Activated CD4-positive, alpha-beta T cell treated with anti-CD3 and anti-CD28 coated beads, Interleukin-2, amount 10 ng/mL, durations not matched to agents 24 days and 14 days (primary cell): ENCODE measurements at regions not wholly inside any gene's neighbourhood (a gene's known extent, or its start where the extent isn't known, plus 50 kb on each side); places are given as distances from the start of the nearest gene placed in this dataset.
A peak's percentile ranks its signal among the peaks of the same experiment; 100 is the strongest.

Experiments
- DNase-seq: peaks from one replicate; pipeline ENCODE4 v3.0.0; 2022
- H3K27ac Mint-ChIP-seq: one replicate; pipeline ENCODE4 v1.8.0; 2022; ENCODE audit warnings: mild to moderate bottlenecking, mixed read lengths
- H3K27me3 Mint-ChIP-seq: one replicate; pipeline ENCODE4 v1.8.0; 2022; ENCODE audit warnings: mixed read lengths
- H3K36me3 Mint-ChIP-seq: one replicate; pipeline ENCODE4 v1.8.0; 2022; ENCODE audit warnings: low read depth, mild to moderate bottlenecking, mixed read lengths
- H3K4me1 Mint-ChIP-seq: one replicate; pipeline ENCODE4 v1.8.0; 2021; ENCODE audit warnings: mixed read lengths
- H3K4me3 Mint-ChIP-seq: one replicate; pipeline ENCODE4 v1.8.0; 2022; ENCODE audit warnings: mild to moderate bottlenecking, moderate library complexity, mixed read lengths
- H3K9me3 Mint-ChIP-seq: one replicate; pipeline ENCODE4 v1.8.0; 2021; ENCODE audit warnings: mixed read lengths
- intact Hi-C: fragments of 100-400 bp; cut with micrococcal nuclease; formaldehyde crosslinking; loops from one replicate; pipeline ENCODE4 v1.15.1; 2023

GRCh38 chr18:53937037-53937436, 287.4 kb downstream of the MBD2 start:
- H3K4me3 Mint-ChIP-seq, result peak overlapping the region; percentile 5
- no peak overlapping the region for H3K27ac Mint-ChIP-seq
- DNase-seq, result peak; percentile 59
- no peaks in the 10 kb centered on the region for H3K27me3 Mint-ChIP-seq
- H3K9me3 Mint-ChIP-seq, result peaks cover 8% of the 10 kb centered on the region
- H3K36me3 Mint-ChIP-seq, result no peaks in the 10 kb centered on the region
- H3K4me1 Mint-ChIP-seq, result peaks cover 11% of the 10 kb centered on the region
- intact Hi-C loops, result loop anchor here (5.0 to 10.0 kb wide), 3 partner anchors 208 to 418 kb away; partner anchors contain the start of genes C18orf54 and STARD6

- no peaks in the 10 kb centered on the region for H3K27me3 Mint-ChIP-seq
- H3K27ac Mint-ChIP-seq, result no peak overlapping the region
- no peak for DNase-seq
- H3K36me3 Mint-ChIP-seq, result no peaks in the 10 kb centered on the region
- peaks cover 11% of the 10 kb centered on the region for H3K4me1 Mint-ChIP-seq
- peaks cover 8% of the 10 kb centered on the region for H3K9me3 Mint-ChIP-seq
- intact Hi-C loops, result loop anchor here (5.0 to 10.0 kb wide), 3 partner anchors 209 to 419 kb away; partner anchors contain the start of genes C18orf54 and STARD6
- H3K4me3 Mint-ChIP-seq, result no peak overlapping the region
These were observed 288.7 kb downstream of the MBD2 start for GRCh38 chr18:53935803-53936202.

- Mint-ChIP-seq H3K27ac (no peak overlapping the region), H3K4me3 (no peak overlapping the region), H3K4me1 (peaks cover 11% of the 10 kb centered on the region), H3K36me3 (no peaks in the 10 kb centered on the region), H3K9me3 (peaks cover 6% of the 10 kb centered on the region), H3K27me3 (no peaks in the 10 kb centered on the region)
- intact Hi-C loops, result loop anchor here (5.0 to 10.0 kb wide), 3 partner anchors 209 to 419 kb away; partner anchors contain the start of genes C18orf54 and STARD6
- DNase-seq, result no peak
These were observed 289.1 kb downstream of the MBD2 start for GRCh38 chr18:53935399-53935798.

GRCh38 chr18:53920312-53921075, 304.0 kb downstream of the MBD2 start:
- H3K9me3 Mint-ChIP-seq, result peaks cover 7% of the 10 kb centered on the region
- no peak overlapping the region for H3K27ac Mint-ChIP-seq
- no peaks in the 10 kb centered on the region for H3K36me3 Mint-ChIP-seq
- intact Hi-C loops, result no loop called here
- no peaks in the 10 kb centered on the region for H3K4me1 Mint-ChIP-seq
- peaks cover 2% of the 10 kb centered on the region for H3K27me3 Mint-ChIP-seq
- H3K4me3 Mint-ChIP-seq, result no peak overlapping the region
- DNase-seq, result no peak

GRCh38 chr18:53918091-53918490, 306.4 kb downstream of the MBD2 start:
- DNase-seq, result no peak
- intact Hi-C loops, result no loop called here
- peaks cover 1% of the 10 kb centered on the region for H3K27me3 Mint-ChIP-seq
- no peak overlapping the region for H3K27ac Mint-ChIP-seq
- peaks cover 7% of the 10 kb centered on the region for H3K9me3 Mint-ChIP-seq
- no peaks in the 10 kb centered on the region for H3K4me1 Mint-ChIP-seq
- no peaks in the 10 kb centered on the region for H3K36me3 Mint-ChIP-seq
- H3K4me3 Mint-ChIP-seq, result no peak overlapping the region

GRCh38 chr18:53911200-53911599, 313.3 kb downstream of the MBD2 start:
- no peak overlapping the region for H3K4me3 Mint-ChIP-seq
- no peak overlapping the region for H3K27ac Mint-ChIP-seq
- H3K4me1 Mint-ChIP-seq, result no peaks in the 10 kb centered on the region
- intact Hi-C loops, result no loop called here
- H3K27me3 Mint-ChIP-seq, result peaks cover 3% of the 10 kb centered on the region
- H3K9me3 Mint-ChIP-seq, result no peaks in the 10 kb centered on the region
- DNase-seq, result no peak
- H3K36me3 Mint-ChIP-seq, result no peaks in the 10 kb centered on the region

- Mint-ChIP-seq H3K4me1 (no peaks in the 10 kb centered on the region), H3K9me3 (no peaks in the 10 kb centered on the region), H3K27me3 (peaks cover 4% of the 10 kb centered on the region), H3K4me3 (no peak overlapping the region), H3K27ac (no peak overlapping the region), H3K36me3 (no peaks in the 10 kb centered on the region)
- peak; percentile 73 for DNase-seq
- intact Hi-C loops, result loop anchor here (1.0 kb wide), 1 partner anchor 210 kb away; no protein-coding TSS in a partner anchor
These were observed 314.8 kb downstream of the MBD2 start for GRCh38 chr18:53909668-53910067.

- Mint-ChIP-seq H3K36me3 (no peaks in the 10 kb centered on the region), H3K27me3 (peaks cover 6% of the 10 kb centered on the region), H3K9me3 (no peaks in the 10 kb centered on the region), H3K27ac (no peak overlapping the region), H3K4me1 (no peaks in the 10 kb centered on the region), H3K4me3 (no peak overlapping the region)
- intact Hi-C loops, result no loop called here
- no peak for DNase-seq
These were observed 316.5 kb downstream of the MBD2 start for GRCh38 chr18:53907921-53908320.

- intact Hi-C loops, result no loop called here
- no peaks in the 10 kb centered on the region for H3K4me1 Mint-ChIP-seq
- no peak for DNase-seq
- no peaks in the 10 kb centered on the region for H3K9me3 Mint-ChIP-seq
- peaks cover 8% of the 10 kb centered on the region for H3K27me3 Mint-ChIP-seq
- H3K36me3 Mint-ChIP-seq, result no peaks in the 10 kb centered on the region
- H3K4me3 Mint-ChIP-seq, result no peak overlapping the region
- no peak overlapping the region for H3K27ac Mint-ChIP-seq
These were observed 317.8 kb downstream of the MBD2 start for GRCh38 chr18:53906681-53907080.

- Mint-ChIP-seq H3K4me1 (no peaks in the 10 kb centered on the region), H3K36me3 (no peaks in the 10 kb centered on the region), H3K27ac (no peak overlapping the region), H3K9me3 (no peaks in the 10 kb centered on the region), H3K27me3 (peaks cover 4% of the 10 kb centered on the region), H3K4me3 (no peak overlapping the region)
- DNase-seq, result no peak
- intact Hi-C loops, result no loop called here
These were observed 329.6 kb downstream of the MBD2 start for GRCh38 chr18:53894675-53895442.

GRCh38 chr18:53887447-53887846, 337.0 kb downstream of the MBD2 start:
- intact Hi-C loops, result no loop called here
- Mint-ChIP-seq H3K27me3 (peaks cover 2% of the 10 kb centered on the region), H3K27ac (no peak overlapping the region), H3K4me1 (no peaks in the 10 kb centered on the region), H3K4me3 (no peak overlapping the region), H3K9me3 (no peaks in the 10 kb centered on the region), H3K36me3 (no peaks in the 10 kb centered on the region)
- DNase-seq, result no peak

- Mint-ChIP-seq H3K4me1 (no peaks in the 10 kb centered on the region), H3K4me3 (no peak overlapping the region), H3K27ac (no peak overlapping the region), H3K27me3 (no peaks in the 10 kb centered on the region), H3K36me3 (no peaks in the 10 kb centered on the region), H3K9me3 (no peaks in the 10 kb centered on the region)
- DNase-seq, result no peak
- intact Hi-C loops, result no loop called here
These were observed 338.4 kb downstream of the MBD2 start for GRCh38 chr18:53886058-53886457.

- no peaks in the 10 kb centered on the region for H3K9me3 Mint-ChIP-seq
These were observed 340.7 kb downstream of the MBD2 start for GRCh38 chr18:53883771-53884170.

GRCh38 chr18:53874103-53874502, 350.4 kb downstream of the MBD2 start:
- H3K4me3 Mint-ChIP-seq, result no peak overlapping the region
- H3K36me3 Mint-ChIP-seq, result no peaks in the 10 kb centered on the region
- H3K4me1 Mint-ChIP-seq, result no peaks in the 10 kb centered on the region
- no peaks in the 10 kb centered on the region for H3K9me3 Mint-ChIP-seq
- no peak for DNase-seq
- no peak overlapping the region for H3K27ac Mint-ChIP-seq
- intact Hi-C loops, result no loop called here
- H3K27me3 Mint-ChIP-seq, result no peaks in the 10 kb centered on the region

More at GRCh38 chr18:53883771-53884170, 340.7 kb downstream of the MBD2 start:
- no peak overlapping the region for H3K4me3 Mint-ChIP-seq
- H3K27ac Mint-ChIP-seq, result no peak overlapping the region
- no peaks in the 10 kb centered on the region for H3K36me3 Mint-ChIP-seq
- intact Hi-C loops, result no loop called here
- H3K27me3 Mint-ChIP-seq, result no peaks in the 10 kb centered on the region
- no peaks in the 10 kb centered on the region for H3K4me1 Mint-ChIP-seq
- no peak for DNase-seq
